Breast epithelium (tissue), 4 donors: ENCODE measurements at regions not wholly inside any gene's neighbourhood (a gene's known extent, or its start where the extent isn't known, plus 50 kb on each side); places are given as distances from the start of the nearest gene placed in this dataset.

Experiments
- DNase-seq, 2 donors: peaks; one replicate each; pipeline ENCODE4 v3.0.0-alpha.2; 2019; ENCODE audit warnings: low spot score in 2 of 2
- H3K27ac ChIP-seq, 2 donors: fragments of 200-600 bp; sonication (generic) in 1 of 2; one replicate each; pipeline ENCODE4 v1.5.1; 2016 to 2019; ENCODE audit warnings: mild to moderate bottlenecking in 1 of 2
- H3K27me3 ChIP-seq, 2 donors: fragments of 200-600 bp; sonication (generic) in 1 of 2; one replicate each; pipeline versions ENCODE4 v1.5.1 to v1.6.0; 2017 to 2019; ENCODE audit warnings: control low read depth in 1 of 2, mild to moderate bottlenecking in 1 of 2
- H3K36me3 ChIP-seq: fragments of 200-600 bp; one replicate; pipeline ENCODE4 v1.5.1; 2019
- H3K4me1 ChIP-seq, 2 donors: fragments of 200-600 bp; sonication (generic); one replicate each; pipeline ENCODE4 v1.5.1; 2016 to 2019; ENCODE audit warnings: control low read depth in 1 of 2
- H3K4me3 ChIP-seq, 3 donors: fragments of 200-600 bp; sonication (generic); 1 replicate in 2 of 3; 2 replicates in 1 of 3; pipeline ENCODE4 v1.5.1; 2016 to 2019; ENCODE audit warnings: mild to moderate bottlenecking in 3 of 3, moderate library complexity in 2 of 3
- H3K9me3 ChIP-seq, 2 donors: fragments of 200-600 bp; sonication (generic) in 1 of 2; one replicate each; pipeline ENCODE4 v1.5.1; 2016 to 2019; ENCODE audit warnings: control low read depth in 1 of 2
- CTCF ChIP-seq, 3 donors: fragments of 450-650 bp; IDR thresholded peaks; one replicate each; pipeline ENCODE4 v1.5.1; 2016 to 2017; ENCODE audit warnings: antibody characterized with exemption in 3 of 3, mild to moderate bottlenecking in 3 of 3, moderate library complexity in 3 of 3
- POLR2A ChIP-seq: fragments of 450-650 bp; IDR thresholded peaks from one replicate; pipeline ENCODE4 v1.6.1; 2016; ENCODE audit warnings: antibody characterized with exemption, mild to moderate bottlenecking, moderate library complexity
- POLR2AphosphoS5 ChIP-seq, 3 donors: sonication (generic); formaldehyde crosslinking; IDR thresholded peaks; one replicate each; pipeline ENCODE4 v1.6.1; 2017; ENCODE audit warnings: antibody characterized with exemption in 3 of 3
- intact Hi-C: fragments of 100-400 bp; cut with DNase I; formaldehyde crosslinking; loops from one replicate; pipeline ENCODE4 v1.15.1; 2023; ENCODE audit warnings: low total_unique reads

- Histone ChIP-seq H3K4me3 (no peak overlapping the region), H3K36me3 (no peaks in the 10 kb centered on the region), H3K9me3 (no peaks in the 10 kb centered on the region), H3K27ac (no peak overlapping the region), H3K4me1 (no peaks in the 10 kb centered on the region), H3K27me3 (no peaks in the 10 kb centered on the region)
- TF ChIP-seq CTCF (IDR thresholded peaks at IDR 0.05) = no peak
- no peak for TF ChIP-seq POLR2A
- no peak for TF ChIP-seq POLR2AphosphoS5 (IDR thresholded peaks at IDR 0.05)
- no peak for DNase-seq
- intact Hi-C loops = no loop called here
These were observed 137.9 kb upstream of the GSE1 start for GRCh38 chr16:85475233-85475632.

- intact Hi-C loops = loop anchor here (2.0 kb wide), 1 partner anchor 27 kb away; no protein-coding TSS in a partner anchor
- TF ChIP-seq CTCF (IDR thresholded peaks at IDR 0.05) = no peak
- TF ChIP-seq POLR2AphosphoS5 (IDR thresholded peaks at IDR 0.05) = no peak
- TF ChIP-seq POLR2A = no peak
- Histone ChIP-seq H3K4me3 (no peak overlapping the region), H3K9me3 (no peaks in the 10 kb centered on the region), H3K27me3 (no peaks in the 10 kb centered on the region), H3K36me3 (no peaks in the 10 kb centered on the region), H3K27ac (no peak overlapping the region), H3K4me1 (no peaks in the 10 kb centered on the region)
- DNase-seq = no peak
These were observed 137.3 kb upstream of the GSE1 start for GRCh38 chr16:85475691-85476300.

- TF ChIP-seq POLR2A = no peak
- TF ChIP-seq CTCF (IDR thresholded peaks at IDR 0.05) = no peak
- TF ChIP-seq POLR2AphosphoS5 (IDR thresholded peaks at IDR 0.05) = no peak
- no peaks in the 10 kb centered on the region for H3K9me3 ChIP-seq
- H3K4me3 ChIP-seq = no peak overlapping the region
- intact Hi-C loops = loop anchor here (2.0 kb wide), 1 partner anchor 28 kb away; no protein-coding TSS in a partner anchor
- no peak for DNase-seq
- H3K27me3 ChIP-seq = no peaks in the 10 kb centered on the region
- no peaks in the 10 kb centered on the region for H3K4me1 ChIP-seq
- H3K36me3 ChIP-seq = no peaks in the 10 kb centered on the region
- H3K27ac ChIP-seq = no peak overlapping the region
These were observed 136.7 kb upstream of the GSE1 start for GRCh38 chr16:85476389-85476788.

- no peak overlapping the region for H3K27ac ChIP-seq
- no peak for DNase-seq
These were observed 135.2 kb upstream of the GSE1 start for GRCh38 chr16:85477801-85478363.

More at GRCh38 chr16:85477801-85478363, 135.2 kb upstream of the GSE1 start:
- H3K9me3 ChIP-seq = no peaks in the 10 kb centered on the region
- H3K4me1 ChIP-seq = no peaks in the 10 kb centered on the region
- no peak overlapping the region for H3K4me3 ChIP-seq
- TF ChIP-seq POLR2A = no peak
- no peak for TF ChIP-seq CTCF (IDR thresholded peaks at IDR 0.05)
- TF ChIP-seq POLR2AphosphoS5 (IDR thresholded peaks at IDR 0.05) = no peak
- no peaks in the 10 kb centered on the region for H3K36me3 ChIP-seq
- no peaks in the 10 kb centered on the region for H3K27me3 ChIP-seq
- intact Hi-C loops = loop anchor here (2.0 kb wide), 1 partner anchor 29 kb away; no protein-coding TSS in a partner anchor
